Trophoblast cell (in vitro differentiated cells and primary cell): ENCODE measurements at regions not wholly inside any gene's neighbourhood (a gene's known extent, or its start where the extent isn't known, plus 50 kb on each side); places are given as distances from the start of the nearest gene placed in this dataset.

Source experiments
- DNase-seq, 2 donors: peaks; one replicate each; pipeline ENCODE4 v3.0.0-alpha.2; 2016
- H2AFZ ChIP-seq: 2 replicates; pipeline ENCODE4 v1.6.1; 2013; ENCODE audit warnings: low read length, moderate library complexity, mild to moderate bottlenecking; ENCODE audit not compliant: insufficient read depth, poor library complexity
- H2AK5ac ChIP-seq: 2 replicates; pipeline ENCODE4 v1.6.1; 2013; ENCODE audit warnings: mild to moderate bottlenecking, low read length
- H2BK120ac ChIP-seq: 2 replicates; pipeline ENCODE4 v1.6.1; 2013; ENCODE audit warnings: low read length, mild to moderate bottlenecking, moderate library complexity; ENCODE audit not compliant: insufficient read depth, poor library complexity
- H2BK12ac ChIP-seq: 2 replicates; pipeline ENCODE4 v1.6.1; 2013; ENCODE audit warnings: mild to moderate bottlenecking, low read length, moderate library complexity
- H2BK5ac ChIP-seq: 2 replicates; pipeline ENCODE4 v1.6.1; 2013; ENCODE audit warnings: low read length, low read depth, moderate library complexity, mild to moderate bottlenecking; ENCODE audit not compliant: poor library complexity
- H3K14ac ChIP-seq: 2 replicates; pipeline ENCODE4 v1.6.1; 2013; ENCODE audit warnings: mild to moderate bottlenecking, low read length
- H3K18ac ChIP-seq: 2 replicates; pipeline ENCODE4 v1.6.1; 2013; ENCODE audit warnings: mild to moderate bottlenecking, low read length
- H3K23ac ChIP-seq: 2 replicates; pipeline ENCODE4 v1.6.1; 2013; ENCODE audit warnings: low read length
- H3K27ac ChIP-seq: 2 replicates; pipeline ENCODE4 v1.5.1; 2013; ENCODE audit warnings: low read depth, mild to moderate bottlenecking, inconsistent platforms, low read length, moderate library complexity
- H3K27me3 ChIP-seq: 2 replicates; pipeline ENCODE4 v1.6.1; 2013; ENCODE audit warnings: inconsistent platforms, mild to moderate bottlenecking, low read length, moderate library complexity; ENCODE audit not compliant: insufficient read depth
- H3K36me3 ChIP-seq, 2 experiments: 1 replicate in 1 of 2; 2 replicates in 1 of 2; pipeline ENCODE4 v1.6.1; 2013; ENCODE audit warnings: low read length in 2 of 2, mild to moderate bottlenecking in 2 of 2, moderate library complexity in 1 of 2; ENCODE audit not compliant: insufficient read depth in 2 of 2, control insufficient read depth in 1 of 2
- H3K4ac ChIP-seq: 2 replicates; pipeline ENCODE4 v1.6.1; 2013; ENCODE audit warnings: low read depth, mild to moderate bottlenecking, low read length, moderate library complexity
- H3K4me1 ChIP-seq, 2 experiments: 1 replicate in 1 of 2; 2 replicates in 1 of 2; pipeline ENCODE4 v1.6.1; 2013; ENCODE audit warnings: low read length in 2 of 2, mild to moderate bottlenecking in 2 of 2, moderate library complexity in 1 of 2; ENCODE audit not compliant: insufficient read depth in 2 of 2, control insufficient read depth in 1 of 2
- H3K4me2 ChIP-seq: 2 replicates; pipeline ENCODE4 v1.6.1; 2013; ENCODE audit warnings: inconsistent platforms, mild to moderate bottlenecking, low read length, moderate library complexity
- H3K4me3 ChIP-seq: 2 replicates; pipeline ENCODE4 v1.5.1; 2013; ENCODE audit warnings: mild to moderate bottlenecking, low read depth, low read length, inconsistent platforms
- H3K79me1 ChIP-seq: one replicate; pipeline ENCODE4 v1.6.1; 2013; ENCODE audit warnings: low read length
- H3K79me2 ChIP-seq: 2 replicates; pipeline ENCODE4 v1.6.1; 2013; ENCODE audit warnings: low read length, mild to moderate bottlenecking; ENCODE audit not compliant: control insufficient read depth, insufficient read depth, poor library complexity
- H3K9ac ChIP-seq: 2 replicates; pipeline ENCODE4 v1.6.1; 2013; ENCODE audit warnings: mild to moderate bottlenecking, low read length
- H3K9me3 ChIP-seq: 2 replicates; pipeline ENCODE4 v1.6.1; 2013; ENCODE audit warnings: low read depth, mild to moderate bottlenecking, control low read depth, inconsistent platforms, low read length; ENCODE audit not compliant: insufficient read depth
- H4K12ac ChIP-seq: 2 replicates; pipeline ENCODE4 v1.6.1; 2013; ENCODE audit warnings: low read depth, mild to moderate bottlenecking, low read length, moderate library complexity
- H4K8ac ChIP-seq: 2 replicates; pipeline ENCODE4 v1.6.1; 2013; ENCODE audit warnings: low read depth, mild to moderate bottlenecking, low read length, moderate library complexity
- H4K91ac ChIP-seq: one replicate; pipeline ENCODE4 v1.6.1; 2013; ENCODE audit warnings: low read depth, mild to moderate bottlenecking, low read length, moderate library complexity
- WGBS: extraction: QIAGEN DNeasy Blood & Tissue Kit; methylation state at CpG from one replicate; pipeline ENCODE4 v1.1.7; 2013; ENCODE audit warnings: missing lambda C conversion rate; ENCODE audit not compliant: insufficient read length, insufficient coverage; ENCODE audit errors: extremely low coverage; 5-methylcytosine and 5-hydroxymethylcytosine counted together

DNA sequence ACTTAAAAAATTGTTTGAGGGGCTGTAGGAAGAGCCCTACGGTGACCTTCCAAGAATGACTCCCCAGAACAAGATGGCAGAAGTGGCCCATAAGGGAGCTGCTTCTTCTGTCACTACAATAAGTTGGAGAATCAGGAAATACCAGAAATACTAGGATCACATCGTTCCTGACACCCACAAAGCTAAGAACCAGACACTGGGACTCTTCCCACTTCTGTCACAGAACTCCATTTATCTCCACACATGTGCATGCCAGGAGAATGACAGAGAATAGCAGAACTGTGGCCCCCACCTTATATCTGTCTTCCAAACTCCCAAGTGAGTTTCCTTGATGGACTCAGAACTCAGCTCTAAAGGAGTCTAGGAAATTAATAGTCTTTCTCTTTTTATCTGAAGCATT, 54.6 kb upstream of the UBR2 start:
- H3K36me3 ChIP-seq, result no peaks in the 10 kb centered on the region
- no peak overlapping the region for H3K23ac ChIP-seq
- no peak overlapping the region for H2AK5ac ChIP-seq
- WGBS, result no CpG with 5 or more reads among the region's 2 CpGs
- H3K4me3 ChIP-seq, result no peak overlapping the region
- H3K9me3 ChIP-seq, result no peaks in the 10 kb centered on the region
- H4K91ac ChIP-seq, result no peak overlapping the region
- H3K4me1 ChIP-seq, result no peaks in the 10 kb centered on the region
- H2AFZ ChIP-seq, result no peak overlapping the region
- no peaks in the 10 kb centered on the region for H3K27me3 ChIP-seq
- no peaks in the 10 kb centered on the region for H3K79me1 ChIP-seq
- H2BK12ac ChIP-seq, result no peak overlapping the region
- H3K9ac ChIP-seq, result no peak overlapping the region
- no peak overlapping the region for H4K12ac ChIP-seq
- H4K8ac ChIP-seq, result no peak overlapping the region
- H2BK5ac ChIP-seq, result no peak overlapping the region
- no peak for DNase-seq
- no peak overlapping the region for H2BK120ac ChIP-seq
- no peak overlapping the region for H3K27ac ChIP-seq
- H3K79me2 ChIP-seq, result no peaks in the 10 kb centered on the region
- H3K14ac ChIP-seq, result no peak overlapping the region
- H3K18ac ChIP-seq, result no peak overlapping the region
- H3K4ac ChIP-seq, result no peak overlapping the region
- no peak overlapping the region for H3K4me2 ChIP-seq

DNA sequence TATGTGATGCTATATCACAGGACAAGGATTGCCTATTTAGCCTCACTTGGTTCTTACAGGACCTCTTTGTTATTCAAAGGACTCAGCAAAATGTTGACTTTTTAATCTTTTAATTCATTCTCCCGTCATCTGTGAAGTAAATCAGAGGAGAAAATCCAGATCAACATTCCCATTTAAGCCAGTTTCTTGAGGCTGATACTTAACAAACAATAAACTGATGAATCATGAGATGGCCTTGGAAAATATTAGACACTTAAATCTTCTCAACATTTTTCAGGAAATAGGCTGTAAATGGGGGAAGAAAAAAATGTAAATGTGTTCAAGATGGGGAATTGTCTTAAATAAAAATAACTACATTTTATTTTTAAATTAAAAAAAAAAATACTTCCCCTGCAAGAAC, 55.9 kb upstream of the UBR2 start:
- no peak for DNase-seq
- H3K14ac ChIP-seq, result no peak overlapping the region
- H2AFZ ChIP-seq, result no peak overlapping the region
- no peak overlapping the region for H2BK5ac ChIP-seq
- H3K9me3 ChIP-seq, result no peaks in the 10 kb centered on the region
- H3K4me3 ChIP-seq, result no peak overlapping the region
- no peaks in the 10 kb centered on the region for H3K36me3 ChIP-seq
- H3K18ac ChIP-seq, result no peak overlapping the region
- H2AK5ac ChIP-seq, result no peak overlapping the region
- H2BK120ac ChIP-seq, result no peak overlapping the region
- H3K4me1 ChIP-seq, result no peaks in the 10 kb centered on the region
- no peaks in the 10 kb centered on the region for H3K79me1 ChIP-seq
- no peak overlapping the region for H3K4me2 ChIP-seq
- no peak overlapping the region for H4K91ac ChIP-seq
- no peak overlapping the region for H4K8ac ChIP-seq
- no peak overlapping the region for H3K23ac ChIP-seq
- H3K9ac ChIP-seq, result no peak overlapping the region
- no peak overlapping the region for H3K4ac ChIP-seq
- no peaks in the 10 kb centered on the region for H3K79me2 ChIP-seq
- no peak overlapping the region for H3K27ac ChIP-seq
- WGBS, result no CpG with 5 or more reads among the region's 1 CpG
- no peak overlapping the region for H4K12ac ChIP-seq
- H2BK12ac ChIP-seq, result no peak overlapping the region
- H3K27me3 ChIP-seq, result no peaks in the 10 kb centered on the region

DNA sequence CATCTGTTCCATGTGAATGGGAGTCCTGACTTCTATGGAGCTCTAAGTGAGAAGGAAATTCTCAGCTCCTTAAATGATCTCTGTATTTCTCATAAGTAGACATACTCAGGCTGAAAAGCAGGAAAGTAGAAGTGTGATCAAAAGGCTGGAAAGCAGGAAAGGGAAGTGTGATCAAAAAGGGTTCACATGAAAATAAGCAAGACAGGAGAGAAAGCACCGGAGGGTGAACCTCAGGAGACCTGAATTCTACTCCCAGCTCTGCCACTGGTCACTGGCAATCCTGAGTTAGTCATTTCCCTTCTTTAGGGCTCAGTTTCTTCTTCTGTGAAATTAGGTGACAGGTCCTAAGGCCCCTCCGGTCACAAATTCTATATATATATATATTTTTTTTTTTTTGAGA, 55.5 kb upstream of the TRERF1 start:
- H3K79me1 ChIP-seq, result no peaks in the 10 kb centered on the region
- no peak overlapping the region for H3K27ac ChIP-seq
- no peaks in the 10 kb centered on the region for H3K79me2 ChIP-seq
- H3K4me3 ChIP-seq, result no peak overlapping the region
- no peak overlapping the region for H2BK5ac ChIP-seq
- no peaks in the 10 kb centered on the region for H3K4me1 ChIP-seq
- no CpG with 5 or more reads among the region's 2 CpGs for WGBS
- no peak overlapping the region for H2AK5ac ChIP-seq
- H3K9me3 ChIP-seq, result no peaks in the 10 kb centered on the region
- H2BK12ac ChIP-seq, result no peak overlapping the region
- H3K4me2 ChIP-seq, result no peak overlapping the region
- H4K8ac ChIP-seq, result no peak overlapping the region
- no peak overlapping the region for H3K14ac ChIP-seq
- no peaks in the 10 kb centered on the region for H3K27me3 ChIP-seq
- H2BK120ac ChIP-seq, result no peak overlapping the region
- H3K18ac ChIP-seq, result no peak overlapping the region
- H2AFZ ChIP-seq, result no peak overlapping the region
- H3K36me3 ChIP-seq, result no peaks in the 10 kb centered on the region
- H4K91ac ChIP-seq, result no peak overlapping the region
- DNase-seq, result no peak
- no peak overlapping the region for H3K23ac ChIP-seq
- H3K4ac ChIP-seq, result no peak overlapping the region
- H4K12ac ChIP-seq, result no peak overlapping the region
- H3K9ac ChIP-seq, result no peak overlapping the region

DNA sequence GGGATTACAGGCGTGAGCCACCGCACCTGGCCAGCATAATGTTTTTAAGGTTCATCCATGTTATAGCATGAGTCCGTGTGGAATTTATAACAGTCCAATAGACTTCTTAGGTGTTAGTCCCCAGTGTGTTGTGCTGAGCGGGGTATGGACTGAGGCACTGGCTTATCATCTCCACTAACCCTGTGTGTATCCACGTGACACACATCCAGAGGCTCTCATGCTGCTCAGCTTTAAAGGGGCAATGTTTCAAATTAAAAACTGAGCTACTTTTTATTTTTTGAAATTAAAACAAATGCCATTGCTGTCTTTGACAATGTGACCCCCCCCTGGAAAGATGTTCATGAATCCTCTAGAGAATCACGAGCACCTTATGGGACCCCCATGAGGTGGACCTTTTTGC, 54.3 kb upstream of the TRERF1 start:
- Histone ChIP-seq H4K8ac (no peak overlapping the region), H3K79me2 (no peaks in the 10 kb centered on the region), H3K36me3 (no peaks in the 10 kb centered on the region), H3K9me3 (no peaks in the 10 kb centered on the region), H3K4me2 (no peak overlapping the region), H4K12ac (no peak overlapping the region), H2BK120ac (no peak overlapping the region), H3K79me1 (no peaks in the 10 kb centered on the region), H2BK5ac (no peak overlapping the region), H4K91ac (no peak overlapping the region), H3K4ac (no peak overlapping the region), H2BK12ac (no peak overlapping the region), H3K4me1 (no peaks in the 10 kb centered on the region), H3K18ac (no peak overlapping the region), H3K14ac (no peak overlapping the region), H3K23ac (no peak overlapping the region), H3K27ac (no peak overlapping the region), H3K27me3 (no peaks in the 10 kb centered on the region), H3K9ac (no peak overlapping the region), H3K4me3 (no peak overlapping the region), H2AK5ac (no peak overlapping the region), H2AFZ (no peak overlapping the region)
- no peak for DNase-seq
- WGBS, result no CpG with 5 or more reads among the region's 6 CpGs

DNA sequence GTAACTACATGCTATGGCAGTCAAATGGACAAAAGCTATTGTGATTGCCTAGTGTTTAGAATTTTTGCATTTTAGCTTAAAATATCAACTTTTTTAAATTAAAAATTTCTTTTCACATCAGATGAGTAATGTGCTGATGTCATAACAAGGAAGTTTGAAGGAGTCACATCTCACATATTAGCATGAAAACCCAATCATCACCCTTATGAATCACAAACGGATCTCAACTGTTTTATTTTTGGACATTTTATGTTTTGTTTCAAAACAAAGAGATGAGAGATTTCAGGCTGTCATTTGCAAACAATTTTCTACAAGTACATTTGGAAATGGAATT, 53.6 kb upstream of the TRERF1 start:
- Histone ChIP-seq H3K36me3 (no peaks in the 10 kb centered on the region), H3K4me3 (no peak overlapping the region), H3K4ac (no peak overlapping the region), H4K8ac (no peak overlapping the region), H3K9me3 (no peaks in the 10 kb centered on the region), H2BK12ac (no peak overlapping the region), H2AFZ (no peak overlapping the region), H3K4me1 (no peaks in the 10 kb centered on the region), H2BK5ac (no peak overlapping the region), H4K12ac (no peak overlapping the region), H3K79me1 (no peaks in the 10 kb centered on the region), H3K9ac (no peak overlapping the region), H3K4me2 (no peak overlapping the region), H3K27me3 (no peaks in the 10 kb centered on the region), H4K91ac (no peak overlapping the region), H2AK5ac (no peak overlapping the region), H3K14ac (no peak overlapping the region), H2BK120ac (no peak overlapping the region), H3K23ac (no peak overlapping the region), H3K79me2 (no peaks in the 10 kb centered on the region), H3K27ac (no peak overlapping the region), H3K18ac (no peak overlapping the region)
- WGBS, result no CpG with 5 or more reads among the region's 1 CpG
- peak in 1 of 2 donors; percentile 33 for DNase-seq
